MM.1S (cell line): ENCODE measurements at regions not wholly inside any gene's neighbourhood (a gene's known extent, or its start where the extent isn't known, plus 50 kb on each side); places are given as distances from the start of the nearest gene placed in this dataset.

ENCODE experiments used
- DNase-seq: peaks from one replicate; pipeline ENCODE4 v3.0.0-alpha.2; 2015
- H2AFZ ChIP-seq: fragments of 300-600 bp; sonication (generic); 2 replicates; pipeline ENCODE4 v1.6.0; 2016; ENCODE audit warnings: antibody characterized with exemption, low read length
- H3F3A ChIP-seq: fragments of 300-600 bp; sonication (generic); 2 replicates; pipeline ENCODE4 v1.6.1; 2016; ENCODE audit warnings: mild to moderate bottlenecking, antibody characterized with exemption, low read length, moderate library complexity, mixed read lengths; ENCODE audit not compliant: insufficient read depth
- H3K27ac ChIP-seq: fragments of 300-600 bp; sonication (generic); 2 replicates; pipeline ENCODE4 v1.5.1; 2016; ENCODE audit warnings: mild to moderate bottlenecking, low read length
- H3K27me3 ChIP-seq: fragments of 300-600 bp; sonication (generic); replicated peaks from 2 replicates; pipeline ENCODE4 v1.6.0; 2016; ENCODE audit warnings: low read length; ENCODE audit not compliant: insufficient read depth
- H3K36me3 ChIP-seq: fragments of 300-600 bp; sonication (generic); replicated peaks from 2 replicates; pipeline ENCODE4 v1.6.1; 2016; ENCODE audit warnings: mild to moderate bottlenecking, low read length, mixed read lengths; ENCODE audit not compliant: insufficient read depth
- H3K4me1 ChIP-seq: fragments of 300-600 bp; sonication (generic); 2 replicates; pipeline ENCODE4 v1.6.1; 2016; ENCODE audit warnings: low read length, mixed read lengths
- H3K4me2 ChIP-seq: fragments of 300-600 bp; sonication (generic); 2 replicates; pipeline ENCODE4 v1.6.0; 2016; ENCODE audit warnings: low read depth, low read length
- H3K4me3 ChIP-seq: fragments of 300-600 bp; sonication (generic); 2 replicates; pipeline ENCODE4 v1.5.1; 2016; ENCODE audit warnings: low read length, mixed read lengths
- H3K79me2 ChIP-seq: fragments of 300-600 bp; sonication (generic); 2 replicates; pipeline ENCODE4 v1.6.1; 2016; ENCODE audit warnings: mixed run types, low read length, mixed read lengths
- H3K9ac ChIP-seq: fragments of 300-600 bp; sonication (generic); 2 replicates; pipeline ENCODE4 v1.6.1; 2016; ENCODE audit warnings: low read length, mixed read lengths
- H3K9me2 ChIP-seq: fragments of 300-600 bp; sonication (generic); replicated peaks from 2 replicates; pipeline ENCODE4 v1.6.1; 2016; ENCODE audit warnings: mild to moderate bottlenecking, low read length, mixed read lengths; ENCODE audit not compliant: insufficient read depth
- H3K9me3 ChIP-seq: fragments of 300-600 bp; sonication (generic); replicated peaks from 2 replicates; pipeline ENCODE4 v1.6.1; 2016; ENCODE audit warnings: mild to moderate bottlenecking, low read length, mixed read lengths; ENCODE audit not compliant: insufficient read depth
- H4K20me1 ChIP-seq: fragments of 300-600 bp; sonication (generic); 2 replicates; pipeline ENCODE4 v1.6.1; 2016; ENCODE audit warnings: mild to moderate bottlenecking, low read length, moderate library complexity, mixed read lengths; ENCODE audit not compliant: insufficient read depth
- EZH2 ChIP-seq: fragments of 300-600 bp; sonication (generic); optimal IDR thresholded peaks from 2 replicates; pipeline ENCODE3; 2017; ENCODE audit warnings: low read depth, mild to moderate bottlenecking, antibody characterized with exemption, low read length, mixed read lengths
- EZH2phosphoT487 ChIP-seq: fragments of 300-600 bp; sonication (generic); IDR thresholded peaks from 2 replicates; pipeline ENCODE4 v1.6.1; 2018; ENCODE audit warnings: antibody characterized with exemption, low read length
- TF ChIP-seq, protein P1 (sequence below): fragments of 300-600 bp; sonication (generic); IDR thresholded peaks from 2 replicates; pipeline ENCODE4 v1.5.1; 2016; ENCODE audit warnings: antibody characterized with exemption, low read length, mixed read lengths

- Histone ChIP-seq H3K27me3 (no peaks in the 10 kb centered on the region), H2AFZ (no peak overlapping the region), H3K9ac (no peak overlapping the region), H3F3A (no peaks in the 10 kb centered on the region), H4K20me1 (no peaks in the 10 kb centered on the region), H3K9me2 (no peaks in the 10 kb centered on the region), H3K9me3 (no peaks in the 10 kb centered on the region), H3K36me3 (no peaks in the 10 kb centered on the region), H3K4me1 (no peaks in the 10 kb centered on the region), H3K79me2 (no peaks in the 10 kb centered on the region), H3K27ac (no peak overlapping the region), H3K4me3 (no peak overlapping the region), H3K4me2 (no peak overlapping the region)
- DNase-seq = no peak
- TF ChIP-seq EZH2 (no peak), EZH2phosphoT487 (no peak)
- TF ChIP-seq, protein P1, sequence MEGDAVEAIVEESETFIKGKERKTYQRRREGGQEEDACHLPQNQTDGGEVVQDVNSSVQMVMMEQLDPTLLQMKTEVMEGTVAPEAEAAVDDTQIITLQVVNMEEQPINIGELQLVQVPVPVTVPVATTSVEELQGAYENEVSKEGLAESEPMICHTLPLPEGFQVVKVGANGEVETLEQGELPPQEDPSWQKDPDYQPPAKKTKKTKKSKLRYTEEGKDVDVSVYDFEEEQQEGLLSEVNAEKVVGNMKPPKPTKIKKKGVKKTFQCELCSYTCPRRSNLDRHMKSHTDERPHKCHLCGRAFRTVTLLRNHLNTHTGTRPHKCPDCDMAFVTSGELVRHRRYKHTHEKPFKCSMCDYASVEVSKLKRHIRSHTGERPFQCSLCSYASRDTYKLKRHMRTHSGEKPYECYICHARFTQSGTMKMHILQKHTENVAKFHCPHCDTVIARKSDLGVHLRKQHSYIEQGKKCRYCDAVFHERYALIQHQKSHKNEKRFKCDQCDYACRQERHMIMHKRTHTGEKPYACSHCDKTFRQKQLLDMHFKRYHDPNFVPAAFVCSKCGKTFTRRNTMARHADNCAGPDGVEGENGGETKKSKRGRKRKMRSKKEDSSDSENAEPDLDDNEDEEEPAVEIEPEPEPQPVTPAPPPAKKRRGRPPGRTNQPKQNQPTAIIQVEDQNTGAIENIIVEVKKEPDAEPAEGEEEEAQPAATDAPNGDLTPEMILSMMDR = no peak
Observed at GRCh38 chr1:96309783-96310182, 411.8 kb upstream of the PTBP2 start.

DNA sequence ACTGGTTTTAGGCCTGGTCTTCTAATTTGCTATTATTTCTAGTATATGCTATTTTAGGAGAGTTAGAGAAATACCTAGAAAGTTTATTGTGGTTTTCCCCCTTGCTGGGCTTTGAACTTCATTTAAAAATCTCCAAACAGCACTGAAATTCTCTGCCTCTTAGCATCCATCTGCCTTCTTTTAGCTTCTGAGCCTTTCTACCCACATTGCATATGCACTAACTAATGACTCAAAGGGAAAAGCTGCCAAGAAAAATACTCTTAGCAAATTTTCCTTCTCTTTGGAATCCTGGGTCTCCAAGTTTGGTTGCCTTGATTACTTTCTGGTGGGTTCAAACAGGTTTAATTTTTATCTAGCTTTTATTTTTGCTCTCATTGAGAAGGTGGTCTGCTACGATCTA is 408.4 kb upstream of the PTBP2 start:
- H3K79me2 ChIP-seq = no peaks in the 10 kb centered on the region
- no peaks in the 10 kb centered on the region for H3K9me2 ChIP-seq
- H3F3A ChIP-seq = no peaks in the 10 kb centered on the region
- no peaks in the 10 kb centered on the region for H3K36me3 ChIP-seq
- H3K4me2 ChIP-seq = no peak overlapping the region
- H3K27me3 ChIP-seq = no peaks in the 10 kb centered on the region
- DNase-seq = no peak
- no peaks in the 10 kb centered on the region for H3K4me1 ChIP-seq
- no peak overlapping the region for H2AFZ ChIP-seq
- no peaks in the 10 kb centered on the region for H4K20me1 ChIP-seq
- no peak overlapping the region for H3K4me3 ChIP-seq
- H3K9me3 ChIP-seq = no peaks in the 10 kb centered on the region
- no peak for TF ChIP-seq EZH2
- TF ChIP-seq EZH2phosphoT487 = no peak
- TF ChIP-seq, protein P1 = no peak
- no peak overlapping the region for H3K27ac ChIP-seq
- no peak overlapping the region for H3K9ac ChIP-seq

DNA sequence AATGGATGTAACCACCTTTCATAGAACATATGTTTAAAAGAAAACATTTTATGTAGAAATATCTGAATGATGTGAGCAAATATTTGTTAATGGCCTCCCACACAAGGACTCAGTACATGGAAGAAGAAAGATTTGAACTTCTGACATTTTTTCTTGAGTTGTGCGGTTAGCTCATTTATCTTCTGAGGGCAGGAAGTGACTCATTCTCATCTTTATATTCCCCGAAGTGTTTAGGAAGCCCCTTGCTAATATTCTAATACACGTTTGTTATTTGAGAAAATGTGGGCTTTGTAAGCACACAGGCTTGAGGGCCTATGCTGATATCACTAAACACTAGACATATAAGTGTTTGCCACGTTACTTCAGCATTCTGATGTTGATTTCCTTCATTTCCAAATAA is 392.5 kb upstream of the PTBP2 start:
- Histone ChIP-seq H3K4me1 (no peaks in the 10 kb centered on the region), H3K36me3 (no peaks in the 10 kb centered on the region), H3K79me2 (no peaks in the 10 kb centered on the region), H3K9ac (no peak overlapping the region), H3K4me2 (no peak overlapping the region), H3K27me3 (no peaks in the 10 kb centered on the region), H4K20me1 (no peaks in the 10 kb centered on the region), H3F3A (no peaks in the 10 kb centered on the region), H3K4me3 (no peak overlapping the region), H2AFZ (no peak overlapping the region), H3K27ac (no peak overlapping the region), H3K9me3 (no peaks in the 10 kb centered on the region), H3K9me2 (no peaks in the 10 kb centered on the region)
- DNase-seq = no peak
- TF ChIP-seq EZH2phosphoT487 (no peak), EZH2 (no peak)
- TF ChIP-seq, protein P1 = no peak
